Right lobe of liver (tissue), 6 donors: ENCODE measurements at regions not wholly inside any gene's neighbourhood (a gene's known extent, or its start where the extent isn't known, plus 50 kb on each side); places are given as distances from the start of the nearest gene placed in this dataset.
"Not testable (repeated sequence)": the region's sequence is repeated elsewhere in the genome, so short reads cannot be mapped to it uniquely, and the experiment has no call there.

ENCODE experiments used
- ATAC-seq, 4 donors: fragments of 200-7000 bp; cut with Tn5 transposase; one replicate each; pipeline ENCODE4 v1.9.1; 2020; ENCODE audit warnings: mild to moderate bottlenecking in 4 of 4, moderate library complexity in 4 of 4
- DNase-seq, 3 donors: peaks; one replicate each; pipeline ENCODE4 v3.0.0-alpha.2; 2020
- H3K27ac ChIP-seq, 3 donors: fragments of 200-600 bp; one replicate each; pipeline ENCODE4 v1.8.0; 2022
- H3K27me3 ChIP-seq, 2 donors: fragments of 200-600 bp; one replicate each; pipeline ENCODE4 v1.8.0; 2022
- H3K36me3 ChIP-seq, 4 donors: fragments of 200-600 bp; sonication (generic) in 1 of 4; one replicate each; pipeline versions ENCODE4 v1.5.1 to v1.8.0; 2017 to 2022; ENCODE audit warnings: control low read depth in 1 of 4
- H3K4me1 ChIP-seq, 4 donors: fragments of 200-600 bp; sonication (generic) in 1 of 4; one replicate each; pipeline versions ENCODE4 v1.5.1 to v1.8.0; 2017 to 2022; ENCODE audit warnings: control low read depth in 1 of 4
- H3K4me3 ChIP-seq, 3 donors: fragments of 200-600 bp; one replicate each; pipeline ENCODE4 v1.8.0; 2022
- H3K9me3 ChIP-seq, 4 donors: fragments of 200-600 bp; sonication (generic) in 1 of 4; one replicate each; pipeline versions ENCODE4 v1.5.1 to v1.8.0; 2017 to 2022; ENCODE audit warnings: control low read depth in 1 of 4
- CTCF ChIP-seq, 4 donors: fragments of 200-600 bp in 3 of 4; fragments of 450-650 bp in 1 of 4; IDR thresholded peaks; one replicate each; pipeline versions ENCODE4 v1.5.1 to v1.8.0; 2016 to 2022; ENCODE audit warnings: antibody characterized with exemption in 4 of 4, mild to moderate bottlenecking in 2 of 4
- POLR2A ChIP-seq: fragments of 450-650 bp; IDR thresholded peaks from one replicate; pipeline ENCODE4 v1.6.1; 2017; ENCODE audit warnings: antibody characterized with exemption, mild to moderate bottlenecking
- WGBS: methylation state at CpG from one replicate; pipeline ENCODE4 v1.1.6; 2018; ENCODE audit warnings: low coverage, low lambda C conversion rate; ENCODE audit not compliant: insufficient coverage; ENCODE audit errors: missing lambda C conversion rate; 5-methylcytosine and 5-hydroxymethylcytosine counted together
- intact Hi-C, 2 donors: fragments of 100-400 bp; cut with DNase I; formaldehyde crosslinking; loops; one replicate each; pipeline versions ENCODE4 v1.11.2 to v1.14.1; 2022
- donor health status: DM: no; HTN: yes; CAD: no.
- donor health status: DM: no; HTN: no; CAD: no.
- donor health status: DM: no; HTN: no; CAD: no.
- donor health status: DM: no; HTN: yes; CAD: no.
- donor health status: DM: no; HTN: yes; CAD: no.

- H3K27ac ChIP-seq, result no peak overlapping the region
- intact Hi-C loops, result no loop called here
- no peak for TF ChIP-seq CTCF (IDR thresholded peaks at IDR 0.05)
- TF ChIP-seq POLR2A, result no peak
- 37% methylated on average over 2 of the region's 4 CpGs for WGBS
- no peaks in the 10 kb centered on the region for H3K4me1 ChIP-seq
- no peak overlapping the region for H3K4me3 ChIP-seq
- no peak for ATAC-seq
- H3K36me3 ChIP-seq, result no peaks in the 10 kb centered on the region
- H3K27me3 ChIP-seq, result no peaks in the 10 kb centered on the region
- DNase-seq, result no peak
- no peaks in the 10 kb centered on the region for H3K9me3 ChIP-seq
These were observed 195.4 kb downstream of the ANKRD60 start for GRCh38 chr20:58033026-58033536.

GRCh38 chr20:58032599-58032998 lies 195.9 kb downstream of the ANKRD60 start:
- Histone ChIP-seq H3K9me3 (no peaks in the 10 kb centered on the region), H3K36me3 (no peaks in the 10 kb centered on the region), H3K27ac (no peak overlapping the region), H3K4me3 (no peak overlapping the region), H3K27me3 (no peaks in the 10 kb centered on the region), H3K4me1 (no peaks in the 10 kb centered on the region)
- no peak for DNase-seq
- no peak for TF ChIP-seq POLR2A
- TF ChIP-seq CTCF (IDR thresholded peaks at IDR 0.05), result no peak
- no peak for ATAC-seq
- intact Hi-C loops, result no loop called here
- WGBS, result 51% methylated on average over 4 of the region's 4 CpGs

GRCh38 chr20:58031350-58031749 lies 197.1 kb downstream of the ANKRD60 start:
- H3K36me3 ChIP-seq, H3K27ac ChIP-seq, intact Hi-C loops, H3K4me3 ChIP-seq, H3K4me1 ChIP-seq, H3K9me3 ChIP-seq, H3K27me3 ChIP-seq, ATAC-seq, DNase-seq: not testable (repeated sequence)
- whole genome bisulfite sequencing, result 83% methylated on average over 7 of the region's 7 CpGs

- Histone ChIP-seq H3K36me3 (no peaks in the 10 kb centered on the region), H3K27me3 (no peaks in the 10 kb centered on the region), H3K4me3 (no peak overlapping the region), H3K27ac (no peak overlapping the region), H3K9me3 (no peaks in the 10 kb centered on the region), H3K4me1 (no peaks in the 10 kb centered on the region)
- WGBS, result 17% methylated on average over 2 of the region's 3 CpGs
- DNase-seq, result no peak
- no peak for ATAC-seq
- intact Hi-C loops, result no loop called here
- TF ChIP-seq POLR2A, result no peak
- TF ChIP-seq CTCF (IDR thresholded peaks at IDR 0.05), result peak in 1 of 4 donors; percentile 15
These were observed 200.3 kb downstream of the ANKRD60 start for GRCh38 chr20:58028123-58028522.

GRCh38 chr20:58026361-58026760 lies 202.1 kb downstream of the ANKRD60 start:
- 10% methylated on average over 2 of the region's 2 CpGs for WGBS
- Histone ChIP-seq H3K4me1 (no peaks in the 10 kb centered on the region), H3K9me3 (no peaks in the 10 kb centered on the region), H3K27me3 (no peaks in the 10 kb centered on the region), H3K27ac (no peak overlapping the region), H3K4me3 (no peak overlapping the region), H3K36me3 (no peaks in the 10 kb centered on the region)
- ATAC-seq (no peak), DNase-seq (no peak)
- intact Hi-C loops, result no loop called here
- no peak for TF ChIP-seq POLR2A

GRCh38 chr20:58025233-58025632 lies 203.2 kb downstream of the ANKRD60 start:
- intact Hi-C loops, result no loop called here
- no peak for DNase-seq
- Histone ChIP-seq H3K27ac (no peak overlapping the region), H3K27me3 (no peaks in the 10 kb centered on the region), H3K9me3 (no peaks in the 10 kb centered on the region), H3K4me1 (no peaks in the 10 kb centered on the region), H3K36me3 (no peaks in the 10 kb centered on the region), H3K4me3 (no peak overlapping the region)
- WGBS, result no CpG with 5 or more reads among the region's 3 CpGs
- TF ChIP-seq CTCF (IDR thresholded peaks at IDR 0.05) (no peak), POLR2A (no peak)
- no peak for ATAC-seq
